ENCODE measurements at regions not wholly inside any gene's neighbourhood (a gene's known extent, or its start where the extent isn't known, plus 50 kb on each side); places are given as distances from the start of the nearest gene placed in this dataset.

DNA sequence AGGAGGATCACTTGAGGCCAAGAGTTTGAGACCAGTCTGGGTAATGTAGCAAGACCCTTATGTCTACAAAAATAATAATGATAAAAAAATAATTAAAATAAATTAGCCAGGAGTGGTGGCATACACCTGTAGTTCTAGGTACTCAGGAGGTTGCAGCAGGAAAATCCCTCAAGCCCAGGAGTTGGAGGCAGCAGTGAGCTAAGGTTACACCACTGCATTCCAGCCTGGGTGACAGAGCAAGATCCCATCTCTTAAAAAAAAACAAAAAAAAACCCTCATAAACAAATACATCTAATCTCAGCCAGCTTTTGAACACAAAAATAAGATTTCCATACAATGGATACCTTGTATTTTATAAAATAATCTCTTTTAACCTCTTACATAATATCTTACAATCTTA lies 363.3 kb upstream of the KLF4 start:
- TF ChIP-seq, protein P1, sequence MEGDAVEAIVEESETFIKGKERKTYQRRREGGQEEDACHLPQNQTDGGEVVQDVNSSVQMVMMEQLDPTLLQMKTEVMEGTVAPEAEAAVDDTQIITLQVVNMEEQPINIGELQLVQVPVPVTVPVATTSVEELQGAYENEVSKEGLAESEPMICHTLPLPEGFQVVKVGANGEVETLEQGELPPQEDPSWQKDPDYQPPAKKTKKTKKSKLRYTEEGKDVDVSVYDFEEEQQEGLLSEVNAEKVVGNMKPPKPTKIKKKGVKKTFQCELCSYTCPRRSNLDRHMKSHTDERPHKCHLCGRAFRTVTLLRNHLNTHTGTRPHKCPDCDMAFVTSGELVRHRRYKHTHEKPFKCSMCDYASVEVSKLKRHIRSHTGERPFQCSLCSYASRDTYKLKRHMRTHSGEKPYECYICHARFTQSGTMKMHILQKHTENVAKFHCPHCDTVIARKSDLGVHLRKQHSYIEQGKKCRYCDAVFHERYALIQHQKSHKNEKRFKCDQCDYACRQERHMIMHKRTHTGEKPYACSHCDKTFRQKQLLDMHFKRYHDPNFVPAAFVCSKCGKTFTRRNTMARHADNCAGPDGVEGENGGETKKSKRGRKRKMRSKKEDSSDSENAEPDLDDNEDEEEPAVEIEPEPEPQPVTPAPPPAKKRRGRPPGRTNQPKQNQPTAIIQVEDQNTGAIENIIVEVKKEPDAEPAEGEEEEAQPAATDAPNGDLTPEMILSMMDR (IDR thresholded peaks at IDR 0.05), result no peak
- TF ChIP-seq POLR2A (IDR thresholded peaks at IDR 0.05) (no peak), EP300 (IDR thresholded peaks at IDR 0.05) (no peak), POLR2AphosphoS5 (IDR thresholded peaks at IDR 0.05) (no peak)
